NCI-H2227 treated with DMSO at 0.1 percent for 48 hours (cell line): ENCODE measurements at regions not wholly inside any gene's neighbourhood (a gene's known extent, or its start where the extent isn't known, plus 50 kb on each side); places are given as distances from the start of the nearest gene placed in this dataset.

ENCODE experiments used
- DNase-seq: peaks from one replicate; lab custom pipeline; 2025; lab: John Stamatoyannopoulos, UW

DNA sequence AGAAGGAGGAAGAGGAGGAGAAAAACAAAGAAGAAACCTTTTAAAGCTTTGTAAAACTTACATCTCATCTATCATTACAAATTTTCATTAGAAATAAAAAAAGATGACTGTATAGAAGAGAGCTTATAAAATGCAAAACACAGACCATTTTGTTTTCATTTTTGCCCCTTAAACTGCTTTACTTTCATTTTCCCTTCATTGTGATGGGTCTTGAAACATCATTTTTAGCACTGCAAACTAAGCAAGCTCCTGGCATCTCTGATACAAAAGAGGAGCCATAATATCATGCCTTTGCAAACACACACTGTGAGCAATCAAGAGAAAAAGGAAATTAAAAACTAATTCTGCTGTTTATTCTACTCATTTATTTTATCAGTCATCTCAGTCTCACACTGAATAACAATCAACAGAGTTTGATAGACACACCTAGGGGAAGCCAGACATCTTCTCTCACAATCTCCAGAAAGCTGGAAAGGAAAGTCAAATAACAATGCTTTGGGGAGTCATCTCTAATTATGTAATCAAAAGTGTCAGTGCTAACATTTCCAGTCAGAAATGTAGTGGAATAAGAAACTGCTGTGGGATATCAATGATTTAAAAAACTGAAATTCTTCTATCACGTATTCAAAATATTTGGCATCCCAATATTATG, 467.7 kb upstream of the FAT3 start:
- no peak for DNase-seq

DNA sequence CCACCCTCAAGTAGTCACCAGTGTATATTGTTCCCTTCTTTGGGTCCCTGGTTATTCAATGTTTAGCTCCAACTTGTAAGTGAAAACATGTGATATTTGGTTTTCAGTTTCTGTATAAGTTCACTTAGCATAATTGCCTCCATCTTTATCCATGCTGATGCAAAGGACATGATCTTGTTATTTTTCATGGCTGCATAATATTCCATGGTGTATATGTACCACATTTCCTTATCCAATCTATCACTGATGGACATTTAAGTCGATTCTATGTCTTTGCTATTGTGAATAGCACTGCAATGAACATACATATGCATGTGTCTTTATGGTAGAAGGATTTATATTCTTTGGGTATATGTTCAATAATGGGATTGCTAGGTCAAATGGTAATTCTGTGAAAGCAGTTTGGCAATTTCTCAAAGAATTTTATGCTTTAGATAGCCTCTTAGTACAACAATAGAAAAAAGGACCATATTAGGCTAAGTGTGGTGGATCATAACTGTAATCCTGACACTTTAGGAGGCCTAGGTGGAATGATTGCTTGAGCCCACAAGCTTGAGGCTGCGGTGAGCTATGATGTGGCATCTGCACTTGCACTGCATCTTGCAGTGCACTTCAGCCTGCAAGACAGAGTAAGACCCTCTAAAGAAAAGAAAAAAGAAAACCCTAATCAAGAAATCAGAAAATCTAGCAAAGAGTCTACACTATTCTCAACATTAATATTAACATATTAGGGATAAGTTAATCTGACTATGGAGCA, 468.5 kb upstream of the FAT3 start:
- DNase-seq, result no peak

DNA sequence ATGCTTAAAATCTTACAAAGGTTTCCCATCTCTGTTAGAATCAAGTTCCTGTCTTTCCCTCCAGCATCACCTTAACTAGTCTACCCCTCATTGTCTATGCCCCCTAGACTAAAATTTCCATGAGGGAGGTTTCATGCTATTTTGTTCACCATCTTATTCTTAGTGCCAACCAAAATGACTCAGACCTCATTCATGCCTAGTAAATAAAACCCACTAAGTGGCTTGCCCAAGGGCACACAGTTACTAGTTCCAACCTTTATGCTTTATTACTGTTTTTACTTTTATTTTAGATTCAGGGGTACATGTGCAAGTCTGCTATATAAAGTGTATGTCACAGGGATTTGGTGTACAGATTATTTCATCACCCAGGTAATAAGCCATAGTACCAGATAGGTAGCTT, 469.1 kb upstream of the FAT3 start:
- no peak for DNase-seq

DNA sequence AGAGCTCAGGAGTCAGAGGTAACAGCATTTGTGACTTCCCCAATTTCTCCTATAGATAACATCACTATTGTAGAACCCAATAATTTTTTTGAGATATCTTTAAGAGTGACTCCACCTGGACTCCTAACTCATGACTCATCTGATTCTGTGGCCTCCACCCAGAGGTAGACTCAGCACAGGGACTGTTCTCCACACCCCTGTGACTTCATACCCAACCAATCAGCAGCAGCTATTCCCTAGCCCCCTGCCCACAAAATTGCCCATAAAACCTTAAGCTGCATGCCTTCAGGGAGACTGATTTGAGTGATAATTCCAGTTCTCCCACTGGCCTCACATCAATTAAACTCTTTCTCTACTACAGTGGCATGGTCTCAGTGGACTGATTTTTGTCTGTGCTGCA, 475.4 kb upstream of the FAT3 start:
- DNase-seq, result no peak

DNA sequence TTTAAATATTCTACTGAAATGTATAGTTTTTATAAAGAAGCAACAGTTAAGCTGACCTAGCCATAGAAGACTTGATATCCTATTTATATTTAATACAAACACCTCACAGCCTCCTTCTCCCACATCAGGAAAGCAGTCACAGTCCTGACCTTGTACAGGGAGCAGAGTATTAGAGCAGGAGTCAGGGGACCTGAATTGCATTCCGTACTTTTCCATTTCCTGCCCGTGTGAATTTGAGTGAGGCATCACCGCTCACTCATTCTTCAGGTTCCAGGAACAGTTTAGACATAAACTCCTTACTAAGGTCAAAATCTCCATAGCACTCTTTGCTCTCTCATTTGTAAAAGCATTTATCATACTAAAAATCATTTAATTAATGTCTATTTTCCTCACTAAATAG, 482.5 kb upstream of the FAT3 start:
- no peak for DNase-seq

DNA sequence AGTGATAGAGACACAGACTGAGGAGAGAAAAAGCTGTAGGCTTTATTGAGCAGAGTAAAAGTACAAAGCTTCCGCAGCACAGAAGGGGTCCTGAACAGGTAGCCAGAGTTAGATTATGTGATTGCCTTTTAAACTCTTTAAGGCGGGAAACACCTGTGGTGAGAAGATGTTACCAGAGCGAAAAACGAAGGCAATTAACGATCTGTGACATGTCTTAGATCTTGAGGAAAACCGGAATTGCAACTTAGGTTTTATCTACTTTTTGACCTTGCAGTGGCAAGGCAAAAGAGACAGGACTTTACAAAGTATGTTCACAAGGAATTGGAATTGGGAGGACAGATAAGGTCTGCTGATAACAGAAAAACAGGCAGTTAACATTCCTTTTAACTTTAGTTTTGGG, 493.6 kb upstream of the FAT3 start:
- no peak for DNase-seq

DNA sequence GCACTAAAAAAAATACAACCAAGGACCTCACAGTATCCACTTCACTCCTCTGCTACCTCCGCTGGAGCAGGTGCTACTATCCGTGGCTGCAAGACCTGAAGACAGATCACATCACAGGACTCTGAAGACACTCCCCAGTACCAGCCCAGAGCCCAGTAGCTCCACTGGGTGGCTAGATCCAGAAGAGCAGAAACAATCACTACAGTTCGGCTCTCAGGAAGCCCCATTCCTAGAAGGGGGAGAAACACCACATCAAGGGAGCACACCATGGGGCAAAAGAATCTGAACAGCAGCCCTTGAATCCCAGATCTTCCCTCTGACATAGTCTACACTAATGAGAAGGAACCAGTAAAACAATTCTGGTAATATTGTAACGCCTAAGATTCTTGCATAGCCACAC, 494.0 kb upstream of the FAT3 start:
- no peak for DNase-seq

DNA sequence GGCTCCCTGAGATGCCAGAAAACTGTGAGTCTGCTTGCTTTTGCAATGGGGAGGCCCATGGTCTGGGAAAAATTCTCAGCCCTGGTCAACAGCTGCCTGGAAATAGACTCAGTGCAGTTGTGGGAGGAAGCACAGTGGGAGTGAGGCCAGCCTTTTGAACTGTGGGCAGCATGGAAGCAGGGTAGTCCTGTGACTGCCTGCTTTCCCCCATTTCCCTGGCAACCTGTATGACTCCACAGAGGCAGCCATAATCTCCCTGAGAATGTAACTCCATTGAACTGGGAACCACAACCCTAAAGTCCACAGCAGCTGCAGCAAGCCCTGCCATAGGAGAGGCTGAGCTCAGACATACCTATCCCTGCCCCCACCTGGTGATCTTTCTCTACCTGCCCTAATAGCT, 494.6 kb upstream of the FAT3 start:
- no peak for DNase-seq

DNA sequence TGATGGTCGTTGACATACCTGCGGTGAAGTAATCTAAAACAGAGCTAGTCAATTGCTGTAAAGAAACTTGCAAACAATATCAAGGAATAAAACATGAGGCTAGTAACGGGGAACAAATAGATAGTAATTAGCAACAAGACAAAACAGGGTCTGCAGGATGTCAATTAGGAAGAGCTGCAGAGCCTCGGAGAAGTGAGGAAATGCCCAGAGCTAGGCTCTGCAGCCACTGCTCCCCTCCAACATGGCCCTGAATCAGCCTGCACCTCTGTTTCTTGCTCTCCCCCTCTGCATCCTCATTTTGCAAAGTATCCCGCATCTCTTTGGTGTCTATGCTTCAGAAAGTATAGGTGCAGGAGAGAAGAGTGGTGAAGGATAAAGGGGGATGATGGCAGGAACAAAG, 507.4 kb upstream of the FAT3 start:
- DNase-seq, result no peak

DNA sequence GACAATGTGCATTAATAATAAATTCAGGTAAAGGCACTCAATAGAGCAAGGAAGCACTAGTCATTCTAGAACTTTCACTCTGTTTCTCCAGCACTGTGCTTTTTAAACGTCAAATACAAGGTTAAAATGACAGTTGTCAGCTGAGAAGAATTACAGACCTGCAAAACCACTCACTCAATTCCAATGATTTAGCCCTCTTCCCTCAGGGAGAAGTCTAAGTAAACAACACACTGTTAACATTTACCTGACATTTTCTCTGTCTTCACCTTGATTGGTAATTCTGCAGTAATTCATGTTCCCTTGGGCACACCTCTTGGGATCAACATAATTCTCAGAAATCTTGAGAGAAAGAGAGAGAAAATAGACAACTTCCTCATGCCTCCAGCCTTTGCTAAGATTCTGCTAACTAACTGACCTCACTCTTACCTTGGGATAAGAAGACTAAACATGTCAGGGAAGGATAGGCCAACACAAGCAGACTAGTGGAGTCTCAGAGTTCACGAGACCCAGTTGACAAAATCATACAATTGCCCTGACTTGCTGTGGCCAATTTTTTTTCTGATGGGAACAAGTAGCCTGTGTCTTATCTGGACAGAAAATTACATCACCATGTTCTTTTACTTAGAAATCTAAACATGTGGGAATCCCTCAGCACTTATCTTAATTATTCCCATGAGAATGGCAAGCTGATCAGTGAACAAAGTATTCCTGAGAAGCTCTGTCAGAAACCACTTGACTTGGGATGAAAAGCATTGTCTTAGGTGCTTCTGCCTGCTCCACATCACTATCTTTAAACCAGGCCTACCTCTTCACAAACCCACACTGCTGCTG, 516.8 kb upstream of the FAT3 start:
- no peak for DNase-seq

DNA sequence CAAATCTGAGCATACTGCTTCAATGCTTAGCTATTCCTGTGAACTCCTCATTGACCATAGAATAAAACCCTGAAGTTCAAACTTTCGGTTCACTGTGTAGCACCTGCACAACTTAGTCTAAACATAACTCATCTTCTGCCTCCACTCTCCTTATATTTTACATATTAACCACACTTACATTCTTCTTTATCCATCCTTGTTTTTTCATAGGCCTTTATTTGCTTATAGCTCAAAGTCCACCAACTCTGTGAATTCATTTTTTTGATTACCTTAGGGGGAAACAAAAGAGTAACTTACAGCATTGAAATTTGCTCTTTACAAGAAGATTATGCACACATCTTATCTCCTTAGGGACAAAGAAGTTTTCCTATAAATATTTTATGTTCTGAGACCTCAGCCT, 521.6 kb upstream of the FAT3 start:
- no peak for DNase-seq

DNA sequence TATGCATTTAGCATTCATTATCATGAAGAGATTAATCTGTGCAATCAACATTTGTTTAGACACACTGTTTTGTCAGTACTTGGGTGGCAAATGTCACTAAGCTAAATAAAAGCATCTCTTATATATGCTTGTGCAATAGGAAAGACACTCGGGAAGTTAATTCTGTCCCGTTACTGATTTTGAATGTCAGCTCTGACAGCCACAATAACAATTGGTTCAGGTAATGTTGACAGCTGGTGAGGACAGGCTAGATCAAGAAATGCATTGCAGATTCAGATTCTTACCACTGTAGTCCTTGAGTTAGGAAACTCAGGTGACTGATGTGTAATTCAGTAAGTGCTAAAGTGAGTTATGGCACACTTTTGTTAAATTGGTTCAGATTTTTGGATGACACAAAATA, 523.8 kb upstream of the FAT3 start:
- no peak for DNase-seq

DNA sequence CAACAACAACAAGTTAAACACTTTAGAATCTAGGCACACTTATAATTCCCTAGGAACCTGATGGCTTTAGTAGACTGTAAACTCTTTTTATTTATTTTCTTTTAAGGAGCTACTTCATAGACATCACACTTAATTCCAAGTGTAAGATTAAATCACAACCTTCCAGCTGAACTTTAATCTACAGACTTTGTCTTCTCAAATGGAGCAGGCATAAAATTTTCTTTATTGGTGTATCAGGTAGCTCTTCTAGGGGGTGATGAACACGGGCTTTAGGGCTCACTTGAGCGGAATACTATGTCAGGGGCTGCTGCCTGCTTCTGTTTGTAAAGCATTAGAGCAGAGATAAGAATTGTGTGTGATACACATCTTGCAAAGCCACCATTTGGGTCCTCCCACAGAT, 525.8 kb upstream of the FAT3 start:
- no peak for DNase-seq

DNA sequence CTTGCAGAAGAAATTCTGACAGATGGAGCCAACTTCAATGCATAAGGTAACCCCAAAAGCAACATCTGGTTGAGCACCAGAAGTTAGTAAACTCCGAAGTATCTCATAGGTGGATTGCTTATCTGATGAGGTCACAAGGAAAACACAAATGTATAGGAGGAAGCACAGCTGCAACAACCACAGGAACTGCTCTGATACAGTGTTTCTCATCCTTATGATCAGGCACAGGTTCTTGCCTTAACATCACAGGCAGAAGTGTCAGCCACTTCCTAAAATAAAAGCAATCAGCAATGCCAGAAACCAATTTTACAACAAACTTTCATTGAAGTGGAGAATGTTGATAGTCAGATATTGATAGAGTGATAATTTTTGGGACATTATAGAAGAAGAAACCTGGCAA, 530.3 kb upstream of the FAT3 start:
- DNase-seq, result no peak

DNA sequence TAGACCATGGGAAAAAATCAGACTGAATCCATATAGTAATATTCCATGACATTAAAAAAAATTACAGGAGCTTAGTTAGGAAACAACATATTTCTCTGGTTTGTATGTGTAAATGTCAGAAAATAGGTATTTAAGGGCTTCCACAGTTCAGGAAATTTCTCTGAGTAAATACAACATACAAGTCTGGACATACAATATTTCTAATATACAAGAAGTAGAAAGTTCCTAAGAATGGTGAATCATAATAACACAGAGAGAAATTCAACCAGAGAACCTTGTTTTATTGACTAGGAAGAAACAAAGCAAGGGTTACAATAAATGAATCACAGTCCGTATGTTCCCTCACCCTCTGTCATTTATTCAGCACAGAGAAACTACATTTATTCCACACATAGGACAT, 532.7 kb upstream of the FAT3 start:
- no peak for DNase-seq

DNA sequence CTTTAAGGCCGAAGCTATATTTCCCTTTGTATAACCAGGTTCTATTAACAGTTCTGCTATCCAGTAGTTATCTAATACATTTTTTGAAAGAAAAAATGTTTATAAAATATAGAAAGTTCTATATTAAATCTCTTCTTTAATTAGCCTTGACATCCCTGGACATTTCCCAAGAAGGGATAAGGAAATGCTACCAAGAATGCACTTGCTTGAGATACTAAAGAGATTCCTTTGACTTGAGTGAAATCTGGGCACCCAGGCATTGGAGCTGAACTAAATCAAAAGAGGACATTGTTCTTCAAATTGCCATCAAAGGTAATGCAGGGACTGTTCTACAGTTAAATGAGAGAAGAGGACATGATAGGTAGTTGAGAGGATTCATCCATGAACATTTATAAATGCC, 535.9 kb upstream of the FAT3 start:
- no peak for DNase-seq

DNA sequence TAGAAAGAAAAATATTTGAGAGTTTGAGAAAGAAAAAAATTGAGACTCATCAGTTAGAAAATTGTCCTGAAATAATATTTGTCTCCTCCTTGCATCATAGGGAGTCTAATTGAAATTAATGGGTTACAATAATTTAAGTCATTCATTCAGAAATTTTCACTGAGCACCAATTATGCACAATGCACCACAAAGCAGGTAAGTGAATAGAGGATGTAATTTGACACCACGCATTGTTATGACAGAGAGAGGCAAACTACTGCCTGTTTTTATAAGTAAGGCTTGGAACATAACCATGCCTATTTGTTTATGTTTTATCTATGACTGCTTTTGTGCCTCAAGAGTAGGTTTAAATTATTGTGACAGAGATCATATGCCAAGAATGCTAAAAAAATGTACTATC, 537.9 kb upstream of the FAT3 start:
- no peak for DNase-seq

DNA sequence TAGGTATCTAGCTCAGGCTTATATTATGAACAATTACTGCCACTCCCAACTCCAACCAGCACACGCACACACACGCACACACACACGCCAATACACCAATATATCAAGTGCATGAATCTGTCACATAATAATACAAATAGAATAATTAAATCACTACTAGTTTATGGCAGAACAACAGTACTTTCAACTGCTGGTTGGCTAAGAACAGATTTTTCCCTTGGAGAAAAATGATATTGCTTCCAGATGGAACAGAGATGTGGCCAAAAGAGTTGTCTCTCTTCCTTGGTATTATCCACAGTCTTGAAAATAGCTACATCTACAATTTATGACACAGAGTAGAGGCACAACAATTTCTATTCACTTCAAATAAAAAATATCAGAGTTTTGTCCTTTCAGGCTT, 538.3 kb upstream of the FAT3 start:
- no peak for DNase-seq

DNA sequence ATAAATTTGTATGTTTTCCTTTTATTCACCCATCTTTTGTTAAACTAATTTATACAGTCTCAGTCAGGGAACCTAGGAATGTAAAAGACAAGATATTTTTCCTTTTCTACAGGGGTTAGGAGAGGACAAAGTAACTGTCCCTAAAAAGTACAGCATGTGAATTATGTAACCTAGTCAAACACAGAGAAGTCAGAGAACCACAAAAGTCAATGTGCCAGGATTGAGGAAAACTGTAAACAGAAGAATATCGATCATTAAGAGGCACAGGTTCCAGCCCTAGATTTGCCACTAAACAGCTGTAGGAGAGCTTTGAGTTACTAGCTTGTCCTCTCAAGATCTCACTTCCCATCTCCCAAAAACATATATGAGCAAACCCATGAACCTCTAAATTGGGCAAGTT, 550.9 kb upstream of the FAT3 start:
- DNase-seq, result no peak

DNA sequence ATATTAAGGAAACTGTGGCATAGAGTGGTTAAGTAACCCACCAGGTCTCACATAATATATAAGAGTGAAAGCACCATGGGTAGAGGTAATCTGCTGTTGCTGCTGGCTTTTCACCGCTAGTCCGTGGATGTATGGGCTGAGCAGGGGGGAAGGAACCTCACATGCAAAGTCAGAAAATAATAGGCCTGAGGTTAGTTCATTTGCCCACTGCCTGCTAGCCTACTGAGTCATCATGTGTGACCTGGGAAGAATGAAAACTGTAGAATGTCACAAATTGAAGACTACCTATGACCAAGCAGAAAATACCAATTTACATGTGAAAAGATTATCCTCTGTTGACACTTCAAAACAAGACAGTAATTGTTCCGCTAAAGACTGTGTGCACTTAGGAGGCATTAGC, 560.1 kb upstream of the FAT3 start:
- DNase-seq, result peak; percentile 3

DNA sequence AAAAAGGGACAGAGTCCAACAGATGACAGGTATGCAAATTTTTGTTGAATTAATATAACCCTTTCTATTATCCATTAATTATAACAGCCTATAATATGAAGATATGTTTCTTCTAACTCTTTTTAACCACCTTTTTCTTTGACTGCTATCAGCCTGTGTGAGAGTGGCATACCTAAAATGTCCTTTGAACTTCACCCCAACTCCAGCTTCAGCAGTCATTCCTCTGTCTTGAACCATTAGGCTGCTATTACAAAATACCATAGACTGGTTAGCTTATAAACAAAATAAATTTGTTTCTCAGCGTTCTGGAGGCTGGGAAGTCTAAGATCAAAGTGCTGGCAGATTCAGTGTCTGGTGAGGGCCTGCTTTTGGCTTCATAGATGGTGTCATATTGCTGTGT, 564.6 kb upstream of the FAT3 start:
- no peak for DNase-seq

DNA sequence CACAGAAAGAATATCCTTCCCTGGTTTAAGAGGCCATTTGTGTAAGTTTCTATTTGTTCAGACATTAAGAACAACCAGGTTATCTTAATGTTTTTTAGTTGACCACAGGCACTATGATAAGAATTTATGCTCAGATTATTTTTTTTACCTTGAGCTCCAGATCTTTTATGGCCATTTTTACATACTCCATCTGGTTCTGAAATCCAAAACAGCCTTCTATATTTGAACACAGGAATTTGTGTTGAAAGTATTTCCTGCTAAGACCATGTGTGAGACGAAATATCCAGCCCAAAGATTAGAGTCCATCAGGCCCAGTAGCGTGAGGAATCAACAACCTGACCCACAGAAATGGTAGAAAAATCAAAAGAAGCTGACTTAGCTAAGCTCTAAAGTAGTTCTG, 569.9 kb upstream of the FAT3 start:
- no peak for DNase-seq

DNA sequence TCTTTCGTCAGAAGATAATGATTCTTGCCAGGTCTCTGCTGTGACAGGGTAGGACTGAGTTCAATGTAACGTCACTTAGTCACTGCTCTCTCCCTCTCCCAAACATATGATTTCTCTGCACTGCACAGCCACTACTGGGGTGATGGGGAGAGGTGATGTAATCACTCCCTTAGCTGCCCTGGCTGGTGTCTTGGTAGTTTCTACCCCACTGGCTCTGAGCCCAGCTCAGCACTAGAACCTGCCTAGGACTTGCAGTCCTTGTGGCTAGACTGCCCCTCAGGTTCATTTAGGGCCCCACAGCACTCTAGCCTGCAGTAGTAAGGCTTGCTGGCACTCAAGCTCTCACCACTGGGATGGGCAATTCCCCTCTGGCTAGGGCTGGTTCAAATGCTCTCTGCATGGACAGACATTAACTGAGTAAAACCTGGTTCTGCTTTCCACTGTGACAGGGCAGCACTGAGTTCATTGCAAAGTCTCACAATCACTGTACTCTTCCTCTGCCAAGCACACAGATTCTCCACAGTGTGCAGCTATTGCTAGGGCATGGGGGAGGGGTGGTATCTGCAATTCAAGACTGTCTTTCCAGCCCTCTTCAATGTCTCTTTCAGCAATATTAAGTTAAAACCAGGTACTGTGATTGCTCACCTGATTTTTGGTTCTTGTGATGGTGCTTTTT, 571.4 kb upstream of the FAT3 start:
- no peak for DNase-seq
